ENCODE measurements at regions not wholly inside any gene's neighbourhood (a gene's known extent, or its start where the extent isn't known, plus 50 kb on each side); places are given as distances from the start of the nearest gene placed in this dataset.
A peak's percentile ranks its signal among the peaks of the same experiment; 100 is the strongest.
"Not testable (repeated sequence)": the region's sequence is repeated elsewhere in the genome, so short reads cannot be mapped to it uniquely, and the experiment has no call there.

GRCh38 chr21:8194042-8194441 lies 2327.3 kb upstream of the TPTE start:
- not testable (repeated sequence) for DNase-seq; H3K9me3 Mint-ChIP-seq; H3K36me3 Mint-ChIP-seq (ENCODE audit: low read depth)

GRCh38 chr21:8197377-8198027 lies 2323.9 kb upstream of the TPTE start:
- H3K27ac Mint-ChIP-seq; H3K4me1 Mint-ChIP-seq; H3K4me3 Mint-ChIP-seq; DNase-seq; H3K36me3 Mint-ChIP-seq (ENCODE audit: low read depth); intact Hi-C loops (cut with micrococcal nuclease); H3K9me3 Mint-ChIP-seq; H3K27me3 Mint-ChIP-seq: not testable (repeated sequence)

More at GRCh38 chr21:8194042-8194441, 2327.3 kb upstream of the TPTE start:
- H3K27me3 Mint-ChIP-seq; intact Hi-C loops (cut with micrococcal nuclease); H3K27ac Mint-ChIP-seq; H3K4me3 Mint-ChIP-seq; H3K4me1 Mint-ChIP-seq: not testable (repeated sequence)

GRCh38 chr21:8205094-8205891 lies 2316.1 kb upstream of the TPTE start:
- H3K36me3 Mint-ChIP-seq (ENCODE audit: low read depth); DNase-seq; intact Hi-C loops (cut with micrococcal nuclease); H3K4me1 Mint-ChIP-seq; H3K27me3 Mint-ChIP-seq; H3K4me3 Mint-ChIP-seq; H3K27ac Mint-ChIP-seq; H3K9me3 Mint-ChIP-seq: not testable (repeated sequence)

GRCh38 chr21:8205892-8206188 lies 2315.5 kb upstream of the TPTE start:
- intact Hi-C loops (cut with micrococcal nuclease); H3K4me1 Mint-ChIP-seq; H3K4me3 Mint-ChIP-seq; H3K27ac Mint-ChIP-seq; H3K36me3 Mint-ChIP-seq (ENCODE audit: low read depth); H3K27me3 Mint-ChIP-seq; H3K9me3 Mint-ChIP-seq; DNase-seq: not testable (repeated sequence)

GRCh38 chr21:8212986-8213550 lies 2308.3 kb upstream of the TPTE start:
- H3K9me3 Mint-ChIP-seq; intact Hi-C loops (cut with micrococcal nuclease); H3K4me3 Mint-ChIP-seq; H3K4me1 Mint-ChIP-seq; H3K27me3 Mint-ChIP-seq; H3K27ac Mint-ChIP-seq; H3K36me3 Mint-ChIP-seq (ENCODE audit: low read depth): not testable (repeated sequence)
- peak; percentile 93 for DNase-seq

- H3K9me3 Mint-ChIP-seq; H3K4me1 Mint-ChIP-seq; H3K4me3 Mint-ChIP-seq; H3K27me3 Mint-ChIP-seq; H3K27ac Mint-ChIP-seq; H3K36me3 Mint-ChIP-seq (ENCODE audit: low read depth); DNase-seq; intact Hi-C loops (cut with micrococcal nuclease): not testable (repeated sequence)
Observed at GRCh38 chr21:8214539-8214938, 2306.8 kb upstream of the TPTE start.

GRCh38 chr21:8229366-8230150 lies 2291.8 kb upstream of the TPTE start:
- H3K4me3 Mint-ChIP-seq; H3K9me3 Mint-ChIP-seq; H3K36me3 Mint-ChIP-seq (ENCODE audit: low read depth); H3K27me3 Mint-ChIP-seq; intact Hi-C loops (cut with micrococcal nuclease); H3K27ac Mint-ChIP-seq; DNase-seq; H3K4me1 Mint-ChIP-seq: not testable (repeated sequence)

GRCh38 chr21:8231252-8231651 lies 2290.1 kb upstream of the TPTE start:
- H3K4me3 Mint-ChIP-seq; DNase-seq; H3K27me3 Mint-ChIP-seq; H3K4me1 Mint-ChIP-seq; H3K27ac Mint-ChIP-seq; H3K9me3 Mint-ChIP-seq; intact Hi-C loops (cut with micrococcal nuclease); H3K36me3 Mint-ChIP-seq (ENCODE audit: low read depth): not testable (repeated sequence)

GRCh38 chr21:8233000-8233399 lies 2288.4 kb upstream of the TPTE start:
- H3K9me3 Mint-ChIP-seq; intact Hi-C loops (cut with micrococcal nuclease); H3K4me1 Mint-ChIP-seq; H3K36me3 Mint-ChIP-seq (ENCODE audit: low read depth); H3K4me3 Mint-ChIP-seq; H3K27me3 Mint-ChIP-seq: not testable (repeated sequence)
- DNase-seq, result peak; percentile 62
- peak overlapping the region; percentile 2 for H3K27ac Mint-ChIP-seq

- H3K4me3 Mint-ChIP-seq; H3K36me3 Mint-ChIP-seq (ENCODE audit: low read depth); intact Hi-C loops (cut with micrococcal nuclease); H3K27me3 Mint-ChIP-seq; H3K27ac Mint-ChIP-seq; H3K9me3 Mint-ChIP-seq; H3K4me1 Mint-ChIP-seq: not testable (repeated sequence)
- peak; percentile 78 for DNase-seq
Observed at GRCh38 chr21:8234059-8234458, 2287.3 kb upstream of the TPTE start.

GRCh38 chr21:8244723-8245641 lies 2276.4 kb upstream of the TPTE start:
- H3K9me3 Mint-ChIP-seq; H3K27me3 Mint-ChIP-seq; H3K27ac Mint-ChIP-seq; H3K4me1 Mint-ChIP-seq; intact Hi-C loops (cut with micrococcal nuclease); H3K36me3 Mint-ChIP-seq (ENCODE audit: low read depth); DNase-seq; H3K4me3 Mint-ChIP-seq: not testable (repeated sequence)

GRCh38 chr21:8245642-8246402 lies 2275.6 kb upstream of the TPTE start:
- H3K4me3 Mint-ChIP-seq; H3K4me1 Mint-ChIP-seq; DNase-seq; H3K27me3 Mint-ChIP-seq; H3K27ac Mint-ChIP-seq; intact Hi-C loops (cut with micrococcal nuclease); H3K9me3 Mint-ChIP-seq; H3K36me3 Mint-ChIP-seq (ENCODE audit: low read depth): not testable (repeated sequence)

- H3K27ac Mint-ChIP-seq; H3K4me3 Mint-ChIP-seq; H3K4me1 Mint-ChIP-seq; intact Hi-C loops (cut with micrococcal nuclease); H3K27me3 Mint-ChIP-seq; DNase-seq; H3K9me3 Mint-ChIP-seq; H3K36me3 Mint-ChIP-seq (ENCODE audit: low read depth): not testable (repeated sequence)
Observed at GRCh38 chr21:8251701-8252100, 2269.7 kb upstream of the TPTE start.

Measured in activated CD4-positive, alpha-beta T cell treated with anti-CD3 and anti-CD28 coated beads, Interleukin-2, amount 10 ng/mL, durations not matched to agents 24 days and 14 days (primary cell).